NCI-H1417 (cell line): ENCODE measurements at regions not wholly inside any gene's neighbourhood (a gene's known extent, or its start where the extent isn't known, plus 50 kb on each side); places are given as distances from the start of the nearest gene placed in this dataset.
"Not testable (repeated sequence)": the region's sequence is repeated elsewhere in the genome, so short reads cannot be mapped to it uniquely, and the experiment has no call there.

Experiments used
- DNase-seq, 3 experiments: peaks; one replicate each; lab custom pipeline; 2025; lab: John Stamatoyannopoulos, UW

GRCh38 chr3:171915275-171915674 is 72.1 kb downstream of the TMEM212 start:
- no peak for DNase-seq

- no peak for DNase-seq
Measured at GRCh38 chr3:171916888-171917287, 73.7 kb downstream of the TMEM212 start.

- not testable (repeated sequence) for DNase-seq
Measured at GRCh38 chr3:171922629-171923028, 79.5 kb downstream of the TMEM212 start.

GRCh38 chr3:171923668-171924067 is 80.5 kb downstream of the TMEM212 start:
- DNase-seq, result not testable (repeated sequence)

GRCh38 chr3:171924864-171925263 is 81.7 kb downstream of the TMEM212 start:
- not testable (repeated sequence) for DNase-seq

- DNase-seq, result no peak
Measured at GRCh38 chr3:171932153-171932611, 89.0 kb downstream of the TMEM212 start.

GRCh38 chr3:171933441-171933840 is 90.3 kb downstream of the TMEM212 start:
- no peak for DNase-seq

- DNase-seq, result no peak
Measured at GRCh38 chr3:171935261-171936123, 92.3 kb downstream of the TMEM212 start.

GRCh38 chr3:171936191-171936841 is 93.2 kb downstream of the TMEM212 start:
- DNase-seq, result no peak

- DNase-seq, result no peak
Measured at GRCh38 chr3:171939578-171939977, 96.4 kb downstream of the TMEM212 start.

GRCh38 chr3:171940151-171940649 is 97.1 kb downstream of the TMEM212 start:
- no peak for DNase-seq

- no peak for DNase-seq
Measured at GRCh38 chr3:171943262-171944117, 95.9 kb upstream of the FNDC3B start.

GRCh38 chr3:171944118-171945016 is 95.0 kb upstream of the FNDC3B start:
- peak in 1 of 3 experiments; percentile 9 for DNase-seq

GRCh38 chr3:171948674-171949073 is 90.7 kb upstream of the FNDC3B start:
- DNase-seq, result no peak

- no peak for DNase-seq
Measured at GRCh38 chr3:171949554-171949953, 89.8 kb upstream of the FNDC3B start.

- peak in 2 of 3 experiments; percentile 27 to 69 for DNase-seq
Measured at GRCh38 chr3:171950373-171950772, 89.0 kb upstream of the FNDC3B start.

- DNase-seq, result no peak
Measured at GRCh38 chr3:171951597-171951996, 87.8 kb upstream of the FNDC3B start.

GRCh38 chr3:171953301-171954022 is 85.9 kb upstream of the FNDC3B start:
- no peak for DNase-seq

- DNase-seq, result peak in 1 of 3 experiments; percentile 19
Measured at GRCh38 chr3:171954690-171955383, 84.5 kb upstream of the FNDC3B start.

- DNase-seq, result no peak
Measured at GRCh38 chr3:171955598-171955997, 83.8 kb upstream of the FNDC3B start.
